HEK293T (cell line): ENCODE measurements at regions not wholly inside any gene's neighbourhood (a gene's known extent, or its start where the extent isn't known, plus 50 kb on each side); places are given as distances from the start of the nearest gene placed in this dataset.
"Not testable (repeated sequence)": the region's sequence is repeated elsewhere in the genome, so short reads cannot be mapped to it uniquely, and the experiment has no call there.

Experiments
- ARNT ChIP-seq: fragments of 450-650 bp; IDR thresholded peaks from 2 replicates; pipeline ENCODE4 v1.6.1; 2017; ENCODE audit warnings: mild to moderate bottlenecking
- BHLHE40 ChIP-seq: fragments of 450-650 bp; IDR thresholded peaks from 2 replicates; pipeline ENCODE4 v1.6.1; 2016; ENCODE audit warnings: mild to moderate bottlenecking, moderate library complexity, borderline replicate concordance
- ELF4 ChIP-seq: fragments of 450-650 bp; IDR thresholded peaks from 2 replicates; pipeline ENCODE4 v1.6.1; 2017; ENCODE audit warnings: antibody characterized with exemption
- FOXM1 ChIP-seq: fragments of 450-650 bp; IDR thresholded peaks from 2 replicates; pipeline ENCODE4 v1.6.1; 2017; ENCODE audit warnings: mild to moderate bottlenecking, borderline replicate concordance
- HDGF ChIP-seq: fragments of 450-650 bp; IDR thresholded peaks from 2 replicates; pipeline ENCODE4 v1.6.1; 2017; ENCODE audit warnings: antibody characterized with exemption, borderline replicate concordance
- L3MBTL2 ChIP-seq: fragments of 450-650 bp; conservative IDR thresholded peaks from 2 replicates; pipeline ENCODE4 v1.6.1; 2016; ENCODE audit warnings: mild to moderate bottlenecking
- LEF1 ChIP-seq: fragments of 450-650 bp; IDR thresholded peaks from 2 replicates; pipeline ENCODE4 v1.6.1; 2017; ENCODE audit warnings: mild to moderate bottlenecking, borderline replicate concordance
- PKNOX1 ChIP-seq: fragments of 450-650 bp; IDR thresholded peaks from 2 replicates; pipeline ENCODE4 v1.6.1; 2016
- SP1 ChIP-seq: fragments of 450-650 bp; IDR thresholded peaks from 2 replicates; pipeline ENCODE4 v1.6.1; 2017
- SUZ12 ChIP-seq: fragments of 450-650 bp; IDR thresholded peaks from 2 replicates; pipeline ENCODE4 v1.6.1; 2016; ENCODE audit warnings: mild to moderate bottlenecking
- TARDBP ChIP-seq: fragments of 450-650 bp; IDR thresholded peaks from 2 replicates; pipeline ENCODE4 v1.6.1; 2016
- ZNF384 ChIP-seq: fragments of 450-650 bp; IDR thresholded peaks from 2 replicates; pipeline ENCODE4 v1.6.1; 2016

- not testable (repeated sequence) for TF ChIP-seq TARDBP, ZNF384, L3MBTL2, SP1, LEF1, HDGF, SUZ12, FOXM1, ELF4, ARNT, BHLHE40, PKNOX1
Observed at GRCh38 chr10:11663126-11663515, 51.7 kb upstream of the USP6NL start.
